ENCODE measurements at regions not wholly inside any gene's neighbourhood (a gene's known extent, or its start where the extent isn't known, plus 50 kb on each side); places are given as distances from the start of the nearest gene placed in this dataset.

DNA sequence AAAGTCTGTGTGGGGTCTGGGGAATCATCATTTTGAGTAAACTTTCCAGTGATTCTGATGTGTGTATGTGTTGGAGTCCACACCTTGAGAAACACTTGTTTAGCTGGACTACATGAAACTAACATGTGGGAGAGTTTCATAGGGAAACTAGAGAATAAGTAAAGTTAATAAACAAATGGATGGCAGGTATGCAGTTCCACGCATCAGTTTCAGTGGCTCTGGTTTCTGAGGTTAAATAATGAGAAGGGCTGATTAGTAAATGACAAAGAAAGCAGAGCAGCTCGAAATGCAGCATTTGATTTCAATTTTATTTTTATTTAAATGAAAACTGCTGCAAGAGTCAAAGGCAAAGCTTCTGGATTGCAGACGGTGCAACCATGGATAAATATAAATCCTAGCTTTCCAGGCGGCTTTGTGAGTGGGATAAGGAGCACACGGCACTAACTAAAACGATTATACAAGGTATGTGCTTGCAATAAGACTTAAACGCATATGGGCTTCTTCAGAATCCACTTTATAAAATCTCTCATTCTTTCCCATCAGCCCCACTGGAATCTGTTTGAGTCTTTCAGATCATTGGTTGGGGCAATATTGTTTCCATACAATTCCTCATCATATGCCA lies 310.7 kb downstream of the PLPP3 start:
- no peak for TF ChIP-seq EZH2 (IDR thresholded peaks at IDR 0.05; ENCODE audit: borderline replicate concordance, low read length)
- TF ChIP-seq, protein P1, sequence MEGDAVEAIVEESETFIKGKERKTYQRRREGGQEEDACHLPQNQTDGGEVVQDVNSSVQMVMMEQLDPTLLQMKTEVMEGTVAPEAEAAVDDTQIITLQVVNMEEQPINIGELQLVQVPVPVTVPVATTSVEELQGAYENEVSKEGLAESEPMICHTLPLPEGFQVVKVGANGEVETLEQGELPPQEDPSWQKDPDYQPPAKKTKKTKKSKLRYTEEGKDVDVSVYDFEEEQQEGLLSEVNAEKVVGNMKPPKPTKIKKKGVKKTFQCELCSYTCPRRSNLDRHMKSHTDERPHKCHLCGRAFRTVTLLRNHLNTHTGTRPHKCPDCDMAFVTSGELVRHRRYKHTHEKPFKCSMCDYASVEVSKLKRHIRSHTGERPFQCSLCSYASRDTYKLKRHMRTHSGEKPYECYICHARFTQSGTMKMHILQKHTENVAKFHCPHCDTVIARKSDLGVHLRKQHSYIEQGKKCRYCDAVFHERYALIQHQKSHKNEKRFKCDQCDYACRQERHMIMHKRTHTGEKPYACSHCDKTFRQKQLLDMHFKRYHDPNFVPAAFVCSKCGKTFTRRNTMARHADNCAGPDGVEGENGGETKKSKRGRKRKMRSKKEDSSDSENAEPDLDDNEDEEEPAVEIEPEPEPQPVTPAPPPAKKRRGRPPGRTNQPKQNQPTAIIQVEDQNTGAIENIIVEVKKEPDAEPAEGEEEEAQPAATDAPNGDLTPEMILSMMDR (IDR thresholded peaks at IDR 0.05; ENCODE audit: low read length) = no peak
